HG03159 (cell line): ENCODE measurements at regions not wholly inside any gene's neighbourhood (a gene's known extent, or its start where the extent isn't known, plus 50 kb on each side); places are given as distances from the start of the nearest gene placed in this dataset.
"Not testable (repeated sequence)": the region's sequence is repeated elsewhere in the genome, so short reads cannot be mapped to it uniquely, and the experiment has no call there.

ENCODE experiments used
- ATAC-seq: cut with Tn5 transposase; IDR thresholded peaks from one replicate; pipeline ENCODE4 v1.9.1; 2021; ENCODE audit warnings: mild to moderate bottlenecking, moderate library complexity; ENCODE audit not compliant: unreplicated experiment

GRCh38 chr15:21174761-21175160 lies 265.5 kb downstream of the POTEB3 start:
- ATAC-seq: not testable (repeated sequence)

- not testable (repeated sequence) for ATAC-seq
Observed at GRCh38 chr15:21151203-21151966, 285.3 kb upstream of the POTEB2 start.

GRCh38 chr15:21148136-21148535 lies 282.0 kb upstream of the POTEB2 start:
- not testable (repeated sequence) for ATAC-seq

- ATAC-seq: not testable (repeated sequence)
Observed at GRCh38 chr15:21133893-21134292, 267.8 kb upstream of the POTEB2 start.

GRCh38 chr15:21112271-21113053 lies 246.3 kb upstream of the POTEB2 start:
- not testable (repeated sequence) for ATAC-seq

- ATAC-seq: not testable (repeated sequence)
Observed at GRCh38 chr15:21111861-21112260, 245.7 kb upstream of the POTEB2 start.

- not testable (repeated sequence) for ATAC-seq
Observed at GRCh38 chr15:21111172-21111571, 245.1 kb upstream of the POTEB2 start.

GRCh38 chr15:21110187-21110804 lies 244.2 kb upstream of the POTEB2 start:
- not testable (repeated sequence) for ATAC-seq

GRCh38 chr15:21108384-21108783 lies 242.3 kb upstream of the POTEB2 start:
- not testable (repeated sequence) for ATAC-seq

GRCh38 chr15:21107399-21108381 lies 241.6 kb upstream of the POTEB2 start:
- not testable (repeated sequence) for ATAC-seq

- not testable (repeated sequence) for ATAC-seq
Observed at GRCh38 chr15:21096599-21096998, 230.5 kb upstream of the POTEB2 start.

GRCh38 chr15:21079544-21079943 lies 213.4 kb upstream of the POTEB2 start:
- not testable (repeated sequence) for ATAC-seq

- ATAC-seq: not testable (repeated sequence)
Observed at GRCh38 chr15:21068917-21069316, 202.8 kb upstream of the POTEB2 start.

GRCh38 chr15:21063512-21063911 lies 197.4 kb upstream of the POTEB2 start:
- ATAC-seq: not testable (repeated sequence)

GRCh38 chr15:21062619-21063163 lies 196.6 kb upstream of the POTEB2 start:
- ATAC-seq: not testable (repeated sequence)

GRCh38 chr15:21051866-21052265 lies 185.8 kb upstream of the POTEB2 start:
- not testable (repeated sequence) for ATAC-seq

GRCh38 chr15:21031703-21032102 lies 165.6 kb upstream of the POTEB2 start:
- ATAC-seq: not testable (repeated sequence)

- not testable (repeated sequence) for ATAC-seq
Observed at GRCh38 chr15:21029001-21029400, 162.9 kb upstream of the POTEB2 start.

- not testable (repeated sequence) for ATAC-seq
Observed at GRCh38 chr15:21027942-21028341, 161.8 kb upstream of the POTEB2 start.

- ATAC-seq: not testable (repeated sequence)
Observed at GRCh38 chr15:21026848-21027247, 160.7 kb upstream of the POTEB2 start.
